Stimulated activated CD8-positive, alpha-beta memory T cell treated with anti-CD3 and anti-CD28 coated beads, Interleukin-12 subunit alpha, Interleukin-12 subunit beta, amount 100 ng/mL, for 1 hour (primary cell): ENCODE measurements at regions not wholly inside any gene's neighbourhood (a gene's known extent, or its start where the extent isn't known, plus 50 kb on each side); places are given as distances from the start of the nearest gene placed in this dataset.

Experiments
- DNase-seq: peaks from one replicate; pipeline ENCODE4 v3.0.0-alpha.2; 2020; ENCODE audit warnings: low read depth

DNA sequence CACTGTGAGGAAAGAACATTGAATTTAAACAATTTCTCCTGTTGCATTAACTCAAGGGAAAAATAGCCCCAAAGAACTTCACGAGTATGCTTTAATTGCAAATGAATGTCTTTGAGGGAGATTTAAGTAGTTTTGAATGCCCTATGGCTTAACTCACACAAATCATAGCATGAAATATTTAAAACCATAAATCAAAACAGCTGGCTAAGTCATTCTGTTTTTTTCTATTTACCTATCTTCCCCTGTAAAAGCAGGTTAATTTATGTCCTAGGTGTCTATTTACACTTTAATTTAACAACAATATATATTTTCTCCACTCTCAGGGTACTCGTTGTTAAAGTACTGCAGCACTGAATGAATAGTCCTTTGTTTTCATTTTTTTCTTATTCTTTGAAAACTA, 118.8 kb upstream of the PIEZO2 start:
- no peak for DNase-seq

DNA sequence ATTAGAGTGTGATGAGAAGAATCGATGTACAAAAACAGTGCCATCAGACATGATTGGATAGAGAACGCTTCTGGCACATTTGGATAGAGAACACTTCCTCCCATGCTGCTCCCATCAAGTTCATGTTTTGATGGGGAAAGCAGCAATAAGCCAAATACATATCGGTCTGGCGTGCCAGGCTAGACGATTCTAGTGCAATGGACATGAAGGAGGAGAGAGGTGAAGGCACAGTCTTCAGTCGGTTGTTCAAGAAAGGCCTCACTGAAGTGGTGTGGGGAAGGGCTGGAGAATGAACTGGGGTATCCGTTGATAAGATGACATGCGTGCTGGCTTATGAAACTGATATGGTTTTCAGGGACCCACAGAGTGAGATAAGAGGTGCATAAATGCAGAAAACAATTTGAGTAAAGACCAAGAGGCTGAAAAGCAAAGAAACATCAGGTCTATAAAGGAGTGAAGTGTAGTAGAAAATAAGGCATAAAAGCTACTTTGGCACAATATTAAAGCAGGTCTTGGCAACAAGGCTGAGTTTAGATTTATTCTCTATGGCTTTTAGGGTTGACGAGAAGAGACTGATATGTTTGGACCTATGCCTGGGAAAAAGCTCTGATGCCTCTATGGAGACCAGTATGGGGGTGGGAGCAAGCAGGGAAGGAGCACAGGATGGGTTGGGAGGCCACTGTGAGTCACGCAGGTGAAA, 117.6 kb upstream of the PIEZO2 start:
- DNase-seq = no peak

DNA sequence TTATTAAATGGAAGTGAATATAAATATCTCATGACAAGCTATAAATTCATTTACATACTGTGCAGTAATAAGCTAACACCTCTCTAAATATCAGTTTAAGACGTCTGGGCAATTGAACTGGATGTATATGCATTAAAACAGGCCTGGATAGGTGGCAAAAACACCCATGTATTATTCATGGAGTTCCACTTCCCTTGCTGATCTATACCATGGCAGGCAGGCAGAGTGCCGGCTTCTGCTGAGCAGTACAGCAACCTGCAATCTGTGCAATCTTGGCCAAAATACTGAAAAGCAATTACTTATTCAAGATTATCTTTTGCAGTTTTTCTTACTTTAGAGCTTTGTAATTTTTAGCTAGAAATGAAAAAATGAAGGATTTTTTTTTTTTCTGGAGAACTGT, 112.1 kb upstream of the PIEZO2 start:
- DNase-seq = no peak

DNA sequence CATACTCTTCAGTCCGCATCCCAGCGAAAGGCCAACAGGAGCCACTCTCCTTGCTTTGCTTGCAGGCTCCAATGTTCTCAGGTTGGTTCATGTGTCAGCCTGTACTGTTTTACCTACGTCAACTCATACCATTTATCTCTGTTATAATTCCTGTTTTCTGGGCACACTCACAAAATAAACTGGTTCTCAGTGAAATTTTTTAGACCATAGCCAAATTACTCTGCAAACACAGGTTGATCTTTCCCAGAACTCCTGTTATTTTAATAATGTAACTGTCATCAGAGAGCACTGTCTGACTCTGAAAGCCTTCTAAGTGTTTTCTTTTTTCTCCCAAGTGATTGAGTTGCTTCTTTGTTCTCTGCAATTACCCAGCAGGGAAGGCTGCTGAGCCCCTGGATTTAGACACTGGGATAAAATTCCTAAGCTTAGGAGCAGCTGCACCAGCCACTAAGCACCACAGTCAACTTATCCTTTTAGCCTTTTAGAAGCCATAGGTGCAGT, 111.6 kb upstream of the PIEZO2 start:
- no peak for DNase-seq

DNA sequence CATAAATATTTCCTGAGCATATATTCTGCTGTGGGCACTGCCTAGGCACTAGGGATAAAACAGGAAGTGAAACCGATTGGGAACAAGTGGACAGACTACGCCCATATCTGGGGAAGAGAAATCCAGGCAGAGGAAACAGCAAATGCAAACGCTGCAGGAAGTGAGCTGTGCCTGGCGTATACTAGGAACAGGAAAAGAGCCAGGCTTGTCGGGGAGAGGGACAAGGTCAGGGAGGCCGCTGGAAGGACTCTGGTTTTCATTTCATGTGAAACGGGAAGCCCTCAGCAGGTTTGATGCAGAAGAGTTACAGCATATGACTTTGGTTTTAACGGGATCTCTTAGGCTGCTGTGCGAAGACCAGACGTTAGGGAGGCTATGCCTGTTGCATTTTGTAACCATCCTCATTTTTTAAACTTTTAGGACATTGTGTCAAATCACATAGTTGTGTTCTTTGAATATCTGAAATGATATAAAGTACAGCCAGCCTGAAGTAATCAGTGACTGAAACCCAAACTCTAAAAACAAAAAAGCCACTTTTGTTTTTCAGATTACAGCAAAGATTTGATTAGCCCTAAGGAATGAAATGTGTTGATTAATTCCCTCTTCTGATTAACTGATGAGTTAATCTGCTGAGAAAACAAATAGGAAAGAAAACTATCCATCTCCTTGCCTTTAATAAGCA, 110.2 kb upstream of the PIEZO2 start:
- no peak for DNase-seq

DNA sequence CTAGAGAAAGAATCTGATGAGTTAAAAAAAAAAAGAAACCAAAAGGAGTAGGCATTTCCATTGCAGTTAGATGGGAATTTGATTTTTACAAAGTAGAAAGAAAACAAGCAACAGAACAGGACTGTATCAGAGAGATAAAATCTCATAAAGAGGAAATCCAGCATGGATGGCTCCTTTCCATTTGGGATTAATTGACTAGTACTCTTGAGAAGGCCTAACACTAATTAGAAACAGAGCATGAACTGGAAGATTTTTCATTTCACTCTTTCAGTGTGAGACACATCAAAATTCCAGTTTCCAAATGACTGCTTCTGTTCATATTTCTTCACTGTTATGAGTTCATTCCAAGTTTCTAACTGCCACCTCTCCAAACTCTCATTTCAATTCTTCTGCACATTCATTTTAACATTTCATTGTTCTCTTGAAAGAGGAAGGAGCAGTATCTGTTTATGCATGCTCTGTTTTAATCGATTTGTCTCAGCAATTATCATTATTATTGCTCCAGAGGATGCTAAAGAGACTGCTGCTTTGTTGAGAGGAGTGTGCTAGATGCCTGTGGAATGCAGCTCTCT, 108.8 kb upstream of the PIEZO2 start:
- DNase-seq = no peak

DNA sequence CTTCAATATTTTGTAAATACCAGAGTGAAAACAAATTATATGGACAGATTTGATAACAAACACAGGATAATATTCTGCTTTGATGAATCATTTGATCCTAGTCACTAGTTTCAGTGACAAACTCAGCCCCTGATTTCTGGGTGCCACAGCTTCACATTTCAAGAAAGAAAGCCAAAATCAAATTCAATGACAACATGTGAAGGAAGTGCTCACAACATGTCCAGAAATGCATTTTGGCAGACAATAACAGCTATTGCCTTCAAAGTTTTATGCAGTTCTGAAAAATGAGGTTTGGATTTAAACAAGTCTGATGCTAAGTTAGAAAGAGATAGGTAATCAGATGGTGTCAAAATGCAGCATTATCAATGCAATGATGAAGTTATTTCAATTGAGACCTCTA, 106.9 kb upstream of the PIEZO2 start:
- no peak for DNase-seq

DNA sequence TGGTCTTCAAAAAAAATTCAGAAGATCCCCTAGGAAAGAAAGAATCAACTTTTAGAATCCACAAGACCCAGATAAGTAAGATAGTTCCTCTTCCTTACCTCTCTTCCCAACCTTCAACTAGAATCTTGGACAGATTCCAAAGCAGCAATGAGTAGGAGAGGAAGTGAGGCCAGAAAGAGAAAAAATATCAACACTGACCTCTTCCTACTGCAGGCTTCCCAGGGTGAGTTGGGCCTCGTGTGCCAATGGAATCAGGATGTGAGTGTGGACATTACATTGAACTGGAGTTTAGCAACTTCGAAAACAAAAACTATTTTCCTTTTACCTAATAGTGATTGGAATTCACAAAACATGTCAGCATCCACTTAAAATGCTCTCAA, 102.5 kb upstream of the PIEZO2 start:
- DNase-seq = no peak

DNA sequence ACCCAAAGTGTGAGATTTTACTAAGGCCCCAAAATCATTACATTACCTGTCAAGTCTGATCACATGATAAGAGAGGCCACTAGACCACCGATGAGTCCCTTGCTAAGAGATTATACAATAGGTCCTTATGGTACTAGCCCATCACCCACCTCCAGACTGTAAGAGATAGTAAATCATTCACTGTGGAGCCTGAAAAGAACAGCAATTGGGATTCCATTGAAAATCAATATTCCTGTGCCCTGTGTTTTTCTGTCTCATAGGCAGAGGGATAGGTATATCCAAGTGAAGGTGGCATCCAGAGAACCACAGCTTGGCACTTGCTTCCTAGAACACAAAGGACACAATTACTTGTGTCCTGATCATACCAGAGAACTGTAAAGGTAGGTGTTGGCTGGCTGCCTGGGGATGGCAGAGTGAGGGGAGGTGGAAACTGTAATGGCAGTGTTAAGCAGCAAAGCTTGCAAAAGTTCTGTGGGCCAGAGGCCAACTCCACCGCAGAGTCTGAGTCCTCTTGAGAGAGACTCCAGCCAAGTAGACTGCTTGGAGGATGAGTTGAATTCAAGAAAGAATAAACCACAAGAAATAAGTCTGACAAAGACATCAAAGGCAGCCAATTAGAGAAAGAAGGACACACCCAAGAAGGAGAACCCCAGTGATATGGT, 102.0 kb upstream of the PIEZO2 start:
- no peak for DNase-seq

DNA sequence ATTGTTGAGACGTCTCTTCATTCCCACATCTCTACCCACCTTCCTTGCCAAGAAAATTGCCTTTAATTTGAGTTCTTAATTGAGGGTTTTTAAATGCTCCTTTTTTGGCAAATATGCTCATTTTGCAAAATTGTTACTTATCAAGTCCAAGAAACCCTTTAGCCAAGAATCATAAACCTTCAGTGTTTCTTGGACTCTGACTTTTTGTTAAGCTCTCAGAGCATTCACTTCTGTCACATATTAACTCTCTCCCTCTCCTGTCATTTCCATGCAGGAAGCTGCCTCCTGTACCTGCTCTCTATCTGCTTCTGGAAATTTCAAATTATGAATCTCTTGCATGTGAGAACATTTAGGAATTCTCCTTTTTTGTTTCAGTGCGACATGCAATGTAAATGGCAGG, 100.0 kb upstream of the PIEZO2 start:
- DNase-seq = no peak

DNA sequence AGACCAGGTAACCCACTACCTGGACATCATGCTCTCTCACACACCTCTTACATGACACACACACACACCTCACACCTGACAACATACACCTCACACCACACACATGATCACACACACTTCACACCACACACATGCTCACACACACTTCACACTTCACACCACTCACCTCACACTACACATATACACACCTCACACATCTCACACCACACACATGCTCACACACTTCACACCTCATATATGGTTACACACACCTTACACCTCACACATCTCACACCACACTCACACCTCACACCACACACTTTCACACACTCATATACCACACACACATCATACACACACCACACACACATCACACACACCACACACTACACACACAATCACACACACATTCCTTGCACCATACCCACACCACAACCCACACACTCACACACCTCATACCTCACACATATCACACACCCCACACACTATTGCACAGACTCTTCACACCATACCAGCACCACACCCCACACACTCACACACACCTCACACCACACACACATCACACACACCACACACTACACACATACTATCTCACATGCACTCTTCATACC, 98.1 kb upstream of the PIEZO2 start:
- DNase-seq = no peak

DNA sequence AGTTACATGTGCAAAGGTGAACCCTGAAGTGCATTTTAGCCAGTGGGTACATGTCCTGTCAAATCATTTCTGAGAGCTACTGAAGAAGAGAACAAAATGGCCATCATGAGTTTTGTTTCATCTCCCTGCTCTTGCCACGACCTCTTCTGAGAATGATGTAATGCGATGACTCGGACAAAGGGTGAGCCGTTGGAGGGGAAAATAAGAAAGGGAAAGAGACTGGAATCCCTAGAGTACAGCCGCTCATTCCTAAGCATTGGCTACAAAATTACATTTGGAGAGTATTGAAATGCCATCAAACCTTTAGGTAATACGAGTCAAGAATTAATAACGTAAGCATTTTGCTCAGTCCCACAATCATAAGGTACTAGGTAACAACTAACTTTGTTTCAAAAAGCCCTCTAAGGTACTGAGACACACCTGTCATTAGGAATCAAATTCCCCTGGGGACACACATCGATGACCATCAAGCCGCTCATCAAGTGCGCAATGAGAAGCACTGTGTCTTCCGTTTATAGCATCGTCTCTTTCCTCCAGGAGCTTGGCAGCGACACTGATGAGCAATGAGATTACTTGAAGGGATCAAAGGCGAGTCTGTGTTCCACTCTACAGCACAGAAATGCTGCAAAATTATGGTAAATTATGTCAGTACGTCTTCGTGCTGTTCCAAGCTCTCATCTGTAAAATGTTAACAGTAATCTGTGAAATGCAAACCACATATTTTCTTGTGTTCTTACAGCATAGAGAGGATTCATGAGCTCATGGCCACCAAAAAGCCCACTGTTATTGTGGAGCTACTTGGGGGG, 97.3 kb upstream of the PIEZO2 start:
- DNase-seq = no peak

DNA sequence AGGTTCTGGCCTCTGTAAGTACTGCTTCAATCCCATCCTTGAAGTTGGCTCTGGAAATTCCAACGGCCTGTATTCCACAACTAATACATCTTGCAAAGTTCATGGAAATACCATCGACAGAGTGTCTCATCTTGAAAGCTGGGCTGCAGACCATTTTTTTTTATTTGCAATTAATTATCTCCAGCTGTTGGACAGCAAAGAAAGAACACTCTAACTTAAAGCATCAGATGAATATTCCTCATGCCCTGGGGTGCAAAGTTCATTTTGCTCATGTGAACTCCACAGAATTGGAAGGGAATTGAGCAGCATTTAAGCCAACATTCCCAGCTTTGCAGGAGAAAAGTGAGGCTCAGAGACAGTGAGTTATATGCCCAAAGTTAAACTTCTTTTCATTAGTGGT, 96.5 kb upstream of the PIEZO2 start:
- DNase-seq = no peak

DNA sequence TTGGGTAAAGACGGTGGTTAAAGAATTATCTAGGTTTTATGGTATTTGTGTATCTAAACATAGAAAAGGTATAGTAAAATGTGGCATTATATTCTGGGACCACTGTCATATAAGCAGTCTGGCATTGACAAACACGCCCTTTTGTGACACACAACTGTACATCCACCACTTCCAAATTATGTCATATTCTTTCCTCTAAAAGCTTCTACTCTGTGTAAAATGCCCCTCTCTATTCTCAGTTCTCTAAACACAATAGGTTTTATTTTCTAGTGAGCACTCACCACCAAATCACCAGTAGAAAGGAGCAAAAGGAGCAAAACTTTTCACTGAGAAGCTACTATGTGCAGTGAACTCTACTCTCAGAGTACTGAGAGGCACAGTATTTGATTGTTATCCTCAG, 88.1 kb upstream of the PIEZO2 start:
- DNase-seq = no peak

DNA sequence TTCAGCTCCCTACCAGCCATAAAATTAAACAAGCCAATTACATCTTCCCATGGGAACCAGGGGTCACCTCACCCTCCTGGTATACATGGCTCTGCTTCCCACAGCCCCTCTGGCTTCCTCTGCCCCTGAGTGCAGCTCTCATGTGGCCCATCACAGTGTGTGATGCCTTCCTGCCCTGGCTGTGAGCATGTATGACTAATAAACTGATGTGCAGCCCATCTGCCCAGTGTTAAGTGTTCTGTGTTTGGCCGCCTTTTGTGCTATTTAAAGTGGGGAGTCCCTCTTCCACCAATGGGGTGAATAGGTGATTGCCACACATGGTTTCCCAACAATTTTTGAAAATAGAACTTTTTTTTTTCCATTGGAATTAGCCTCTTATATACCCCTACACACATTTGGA, 87.7 kb upstream of the PIEZO2 start:
- no peak for DNase-seq

DNA sequence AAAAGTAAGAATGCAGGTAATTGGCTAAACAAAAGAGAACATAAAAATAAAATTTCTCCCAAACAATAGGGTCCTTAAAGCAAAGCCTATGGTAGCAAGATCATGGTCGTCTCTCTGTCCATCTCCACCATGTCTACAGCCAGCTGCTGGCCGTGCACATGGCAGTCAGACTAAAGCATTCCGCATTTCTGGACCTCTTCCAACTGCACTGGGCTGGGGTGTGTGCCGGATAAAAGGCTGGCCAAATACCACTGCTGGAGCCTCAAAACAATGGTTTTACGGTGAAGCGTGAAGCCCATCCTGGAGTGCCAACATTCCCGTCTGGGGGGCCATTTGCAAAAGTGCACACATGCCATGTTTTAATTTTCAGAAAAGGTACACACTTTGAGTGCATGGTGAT, 74.8 kb upstream of the PIEZO2 start:
- no peak for DNase-seq

DNA sequence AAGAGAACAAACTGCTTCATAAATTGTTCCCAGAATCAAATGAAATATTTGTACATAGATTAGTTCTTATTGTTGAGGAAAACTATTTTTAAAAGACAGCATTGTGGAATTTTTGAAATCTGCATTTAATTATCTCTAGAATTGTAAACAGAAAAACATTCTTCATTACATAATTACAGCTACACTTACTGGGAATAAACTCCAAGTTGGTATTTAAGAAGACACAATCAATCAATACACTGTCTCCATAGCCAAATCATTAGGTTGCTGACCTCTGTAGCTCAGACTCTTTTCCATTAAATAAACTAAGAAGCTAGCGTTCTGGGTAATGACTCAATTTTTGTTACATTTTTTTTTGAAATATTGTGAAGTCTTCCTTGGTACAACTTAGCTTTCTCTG, 70.2 kb upstream of the PIEZO2 start:
- no peak for DNase-seq

DNA sequence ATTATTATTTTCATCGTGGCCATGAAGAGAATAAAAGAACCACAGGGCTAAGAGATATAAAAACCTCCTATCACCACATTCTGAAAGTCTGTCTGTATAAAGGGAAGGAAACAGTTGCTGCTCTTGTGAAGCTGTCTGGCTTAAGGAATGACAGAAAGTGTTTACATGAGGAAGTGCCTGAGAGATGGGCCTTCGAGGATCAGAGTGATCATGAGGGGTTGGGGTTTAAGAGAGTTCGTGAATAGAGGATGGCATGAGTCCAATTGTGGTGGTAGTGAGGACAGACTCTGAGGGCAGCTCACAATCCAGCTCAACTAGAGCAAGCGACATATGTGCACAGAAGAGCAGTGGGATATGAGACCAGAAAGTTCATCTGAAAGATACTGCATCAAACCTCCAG, 65.8 kb upstream of the PIEZO2 start:
- no peak for DNase-seq

DNA sequence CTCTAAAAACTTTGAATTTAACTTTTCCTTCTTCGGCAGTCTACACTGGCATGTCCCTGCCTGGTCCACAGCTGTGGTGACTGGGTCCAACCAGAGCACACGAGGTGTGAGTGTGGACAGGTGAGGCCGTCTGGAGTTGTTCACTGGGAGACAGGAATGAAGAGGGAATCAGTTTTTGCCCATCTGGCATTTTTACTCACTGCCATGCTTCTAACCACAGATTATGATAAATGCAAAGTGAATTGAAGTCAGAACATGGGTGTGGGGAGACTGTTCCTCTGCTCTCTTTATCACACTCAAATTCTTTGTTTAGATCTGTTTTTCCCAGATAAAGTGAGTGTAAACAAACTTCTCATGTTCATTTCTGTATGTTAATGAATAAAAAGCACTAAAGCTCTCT, 54.7 kb upstream of the PIEZO2 start:
- DNase-seq = no peak

DNA sequence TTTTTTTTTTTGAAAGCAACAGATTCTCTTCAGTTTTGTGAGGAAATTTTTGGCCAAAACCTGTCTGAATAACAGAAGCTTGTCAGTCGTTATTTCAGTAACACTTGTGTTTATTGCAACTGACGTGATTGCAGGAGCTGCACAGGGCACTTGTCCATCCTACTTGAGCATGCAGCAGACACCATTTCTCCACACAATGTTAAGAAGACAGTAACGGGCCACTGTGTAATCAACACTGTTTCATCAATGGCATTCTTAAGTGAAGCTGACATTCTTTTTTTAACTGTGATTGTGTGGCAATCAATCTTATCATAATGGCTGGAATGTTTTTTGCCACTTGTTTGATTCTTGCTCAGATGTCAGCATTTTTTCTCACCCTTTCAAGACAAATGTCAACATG, 50.1 kb upstream of the PIEZO2 start:
- DNase-seq = no peak
